HG02759 (cell line): ENCODE measurements at regions not wholly inside any gene's neighbourhood (a gene's known extent, or its start where the extent isn't known, plus 50 kb on each side); places are given as distances from the start of the nearest gene placed in this dataset.
"Not testable (repeated sequence)": the region's sequence is repeated elsewhere in the genome, so short reads cannot be mapped to it uniquely, and the experiment has no call there.

Experiments
- ATAC-seq: cut with Tn5 transposase; IDR thresholded peaks from one replicate; pipeline ENCODE4 v1.9.1; 2021; ENCODE audit warnings: mild to moderate bottlenecking, moderate library complexity; ENCODE audit not compliant: unreplicated experiment

- no peak for ATAC-seq
Observed at GRCh38 chr14:28375295-28375694, 391.3 kb upstream of the FOXG1 start.

GRCh38 chr14:28381656-28382055 is 384.9 kb upstream of the FOXG1 start:
- ATAC-seq: no peak

DNA sequence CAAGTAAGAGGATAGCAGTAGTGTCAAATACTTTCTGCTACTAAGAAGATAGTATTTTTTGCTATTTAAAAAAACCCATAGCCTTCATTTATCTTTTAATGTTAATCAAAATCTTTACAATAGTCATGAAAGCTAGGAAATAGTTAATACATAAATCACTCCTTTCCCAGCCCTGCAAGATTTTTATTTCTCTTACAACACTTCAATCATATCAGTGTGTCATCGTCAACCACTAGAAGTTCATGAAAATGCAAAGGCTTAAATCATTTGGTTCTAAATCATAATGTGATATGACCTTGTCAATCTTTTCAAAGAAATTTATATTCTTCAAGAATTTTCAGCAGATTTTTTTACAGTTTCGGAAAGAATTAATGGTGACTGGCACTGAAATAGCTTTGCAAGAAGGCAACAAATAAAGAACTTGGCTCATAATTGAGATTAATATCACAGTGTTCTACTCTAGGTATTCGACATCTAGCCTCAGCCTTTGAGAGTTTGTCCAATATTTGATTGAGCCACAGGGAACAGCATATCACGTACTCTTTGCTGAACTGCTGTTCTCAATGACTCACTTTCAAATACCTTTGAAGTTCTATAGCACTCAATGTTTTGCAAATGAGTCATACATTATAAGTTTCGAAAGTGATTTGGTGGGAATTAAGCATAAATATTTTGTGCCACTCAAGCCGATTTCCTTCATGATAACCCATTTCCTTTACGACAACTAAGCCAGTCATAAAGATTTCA is 384.0 kb upstream of the FOXG1 start:
- no peak for ATAC-seq

DNA sequence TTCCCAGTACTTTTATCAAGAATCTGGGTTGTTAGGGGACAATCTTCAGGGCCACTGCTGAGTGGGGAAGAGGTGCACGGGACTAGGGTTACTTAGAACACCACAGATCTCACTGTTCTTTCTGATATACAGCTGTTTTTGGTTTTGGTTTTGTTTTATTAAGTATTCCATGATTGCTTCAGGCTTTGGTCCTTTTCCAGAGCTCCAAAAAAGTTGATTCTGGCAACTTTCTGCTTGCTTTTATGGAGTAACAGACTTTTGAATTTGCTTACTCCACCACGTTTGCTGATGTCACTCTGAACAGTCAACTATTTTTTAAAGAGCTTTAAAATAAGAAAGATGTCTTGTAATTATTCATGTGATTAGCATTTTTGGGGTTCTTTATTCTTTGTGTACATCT is 368.1 kb upstream of the FOXG1 start:
- no peak for ATAC-seq

- ATAC-seq: not testable (repeated sequence)
Observed at GRCh38 chr14:28401705-28402104, 364.9 kb upstream of the FOXG1 start.

- ATAC-seq: no peak
Observed at GRCh38 chr14:28406196-28406595, 360.4 kb upstream of the FOXG1 start.

DNA sequence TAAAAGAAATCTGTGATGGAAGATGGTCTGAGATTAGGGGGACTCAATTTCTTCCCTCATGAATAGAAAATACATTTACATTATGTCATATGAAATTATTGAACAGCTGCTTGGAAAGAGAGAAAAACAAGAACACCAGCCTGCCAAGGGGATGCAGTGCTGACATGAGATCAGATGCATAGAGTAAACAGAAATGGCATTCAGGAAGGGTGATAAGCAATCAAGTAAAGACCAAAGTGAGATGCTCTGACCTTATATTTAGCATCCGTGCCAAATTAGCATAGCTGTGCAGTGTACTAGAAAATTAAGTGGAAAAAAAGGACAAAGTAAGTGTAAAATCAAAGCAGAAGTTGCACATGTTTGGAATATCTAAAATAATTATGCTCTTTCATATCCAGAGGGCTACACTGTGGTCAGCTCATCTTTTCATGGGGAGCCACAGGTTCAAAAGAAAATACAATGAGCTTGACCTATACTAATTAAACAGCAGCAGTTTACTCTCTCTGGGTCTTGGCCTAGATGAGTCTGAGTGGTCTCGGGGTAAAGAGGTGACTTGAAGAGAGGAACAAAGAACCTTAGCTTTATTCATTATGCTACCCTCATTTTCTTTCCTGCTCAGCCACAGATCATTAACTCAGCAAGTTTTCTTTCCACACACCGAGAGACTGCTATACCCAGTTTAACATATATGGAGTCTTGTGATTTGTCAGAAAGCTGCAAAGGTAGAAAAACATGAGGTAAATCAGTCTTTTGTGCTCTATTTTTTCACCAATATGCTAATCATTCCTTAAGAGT is 359.4 kb upstream of the FOXG1 start:
- no peak for ATAC-seq

GRCh38 chr14:28407996-28408395 is 358.6 kb upstream of the FOXG1 start:
- ATAC-seq: no peak

DNA sequence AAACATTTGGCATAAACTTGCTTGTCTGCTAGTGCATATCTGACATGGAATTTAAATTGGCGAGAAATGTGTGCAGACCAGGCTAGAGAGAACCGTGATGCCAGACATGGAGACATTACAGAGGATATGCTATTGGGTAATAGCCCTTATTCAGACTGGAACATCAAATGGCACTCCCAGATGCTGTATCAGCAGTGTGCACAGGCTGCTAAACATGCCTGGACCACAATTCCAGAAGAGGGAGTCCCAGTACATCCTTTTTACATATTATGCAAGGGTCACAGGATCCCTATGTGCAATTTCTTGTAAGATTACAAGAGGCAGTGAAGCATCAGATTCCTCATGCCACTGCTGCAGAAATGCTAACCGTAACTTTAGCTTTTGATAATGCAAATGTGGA is 354.5 kb upstream of the FOXG1 start:
- ATAC-seq: no peak

DNA sequence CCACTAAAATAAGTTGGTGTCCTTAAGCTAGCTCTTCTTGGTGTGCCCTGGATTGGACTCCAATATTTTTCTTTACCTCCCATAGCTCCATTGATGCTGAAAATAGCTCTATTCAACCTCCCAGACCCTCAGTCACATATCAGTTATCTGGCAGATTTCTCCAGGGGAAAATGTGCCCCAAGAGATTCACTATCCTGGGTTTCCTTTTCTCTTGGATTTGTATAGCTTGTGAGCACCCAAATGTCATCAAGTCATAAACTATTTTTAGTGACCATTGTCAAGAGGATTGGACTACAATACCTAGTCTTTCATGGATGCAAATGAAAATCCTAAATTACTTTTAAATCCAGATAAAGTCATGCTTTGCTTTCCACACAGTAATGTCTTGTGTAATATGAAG is 339.6 kb upstream of the FOXG1 start:
- ATAC-seq: no peak

DNA sequence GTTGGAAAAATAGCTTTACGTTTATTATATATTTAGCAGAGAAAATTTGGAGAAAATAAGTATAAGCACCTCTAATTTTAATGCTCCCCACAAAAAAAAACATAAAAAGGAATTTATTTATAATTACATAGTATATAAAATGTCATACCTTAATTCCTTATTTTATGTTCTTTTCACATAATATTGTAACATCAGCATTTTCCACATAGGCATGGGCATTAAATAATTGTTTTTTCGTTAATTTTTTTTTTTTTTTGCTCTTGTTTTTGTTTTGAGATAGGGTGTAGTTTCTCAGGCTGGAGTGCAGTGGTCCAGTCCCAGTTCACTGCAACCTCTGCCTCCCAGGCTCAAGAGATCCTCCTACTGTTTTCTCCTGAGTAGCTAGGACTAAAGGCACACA is 329.8 kb upstream of the FOXG1 start:
- ATAC-seq: no peak

GRCh38 chr14:28461389-28461788 is 305.2 kb upstream of the FOXG1 start:
- no peak for ATAC-seq

GRCh38 chr14:28467611-28468010 is 299.0 kb upstream of the FOXG1 start:
- ATAC-seq: no peak

DNA sequence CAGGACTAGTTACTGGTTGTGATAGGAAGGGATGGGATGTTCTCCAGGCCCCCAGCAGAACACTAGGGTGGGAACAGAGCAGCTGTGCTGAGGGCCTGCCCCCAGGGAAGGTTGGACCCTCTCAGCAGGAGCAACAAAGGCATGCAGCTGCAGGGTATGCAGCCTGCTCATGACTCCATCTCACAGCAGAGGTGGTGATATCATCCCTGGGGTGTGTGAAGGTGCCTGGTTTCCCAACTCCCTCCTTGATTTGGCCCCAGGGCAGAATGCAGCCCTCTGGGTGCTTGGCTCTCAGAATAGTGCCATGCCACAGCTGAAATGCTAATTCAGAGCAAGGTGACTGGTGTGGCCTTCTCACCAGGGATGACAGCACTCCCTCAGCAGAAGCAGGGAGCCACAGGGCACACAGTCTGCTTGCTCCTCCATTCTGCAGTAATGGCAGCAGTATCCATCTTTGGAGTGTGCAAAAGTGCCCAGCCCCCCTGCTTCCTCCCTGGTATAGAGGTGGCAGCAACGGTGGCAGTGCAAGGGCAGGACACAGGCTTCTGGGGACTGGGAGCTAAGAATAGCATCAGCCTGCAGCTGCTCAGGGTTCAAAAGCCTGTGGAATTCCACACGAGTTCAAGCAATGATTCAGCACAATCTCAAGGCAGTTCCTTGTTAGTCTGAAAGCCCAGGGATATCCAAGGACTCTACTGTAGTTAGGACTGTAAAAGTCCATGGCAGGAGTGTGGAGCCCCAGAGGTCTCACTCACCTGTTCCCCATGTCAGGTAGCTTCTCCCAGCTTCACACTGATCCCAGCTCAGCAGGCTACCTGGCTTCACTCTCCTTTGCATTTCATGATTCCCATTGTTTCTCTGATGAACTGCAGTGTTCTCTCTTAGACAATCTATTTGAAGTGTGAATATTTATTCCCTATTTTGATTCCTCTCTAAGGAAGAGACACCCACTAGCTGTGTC is 298.1 kb upstream of the FOXG1 start:
- ATAC-seq: no peak

GRCh38 chr14:28482251-28483040 is 284.1 kb upstream of the FOXG1 start:
- ATAC-seq: no peak

DNA sequence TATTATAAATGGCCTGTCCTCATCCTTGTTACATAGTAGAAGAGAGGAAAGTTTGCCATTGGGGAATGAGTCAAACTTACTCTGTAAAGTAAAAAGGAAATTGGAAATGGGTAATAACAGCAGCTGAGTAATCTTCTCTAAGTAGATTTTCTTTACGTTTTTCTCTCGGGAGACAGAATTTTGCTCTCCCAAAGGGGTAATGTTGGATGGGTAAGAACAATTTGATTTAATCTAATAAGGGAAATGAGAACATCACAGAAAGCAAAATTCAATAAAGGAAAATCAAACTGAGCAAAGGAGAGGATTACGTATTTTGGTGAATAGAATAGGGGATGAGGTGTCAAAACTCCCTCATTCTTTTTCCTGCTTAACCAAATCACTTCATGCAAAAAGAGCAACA is 283.1 kb upstream of the FOXG1 start:
- no peak for ATAC-seq

GRCh38 chr14:28488684-28489083 is 277.9 kb upstream of the FOXG1 start:
- no peak for ATAC-seq

DNA sequence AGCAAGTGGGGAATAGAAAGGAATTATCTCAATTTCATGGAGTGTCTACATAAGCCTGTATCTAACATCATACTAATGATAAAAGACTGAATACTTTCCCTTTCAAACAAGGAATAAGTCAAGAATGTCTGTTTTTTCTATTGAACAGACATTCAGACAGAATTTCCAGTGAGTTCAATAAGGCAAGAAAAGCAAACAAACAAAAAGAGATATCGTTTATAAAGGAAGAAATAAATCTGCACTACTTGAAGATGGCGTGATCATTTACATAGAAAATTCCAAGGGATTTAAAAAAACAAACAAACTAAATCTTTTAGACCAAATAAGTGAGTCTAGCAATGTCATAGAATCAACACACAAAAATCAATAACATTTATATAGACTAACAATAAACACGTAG is 273.1 kb upstream of the FOXG1 start:
- ATAC-seq: no peak

DNA sequence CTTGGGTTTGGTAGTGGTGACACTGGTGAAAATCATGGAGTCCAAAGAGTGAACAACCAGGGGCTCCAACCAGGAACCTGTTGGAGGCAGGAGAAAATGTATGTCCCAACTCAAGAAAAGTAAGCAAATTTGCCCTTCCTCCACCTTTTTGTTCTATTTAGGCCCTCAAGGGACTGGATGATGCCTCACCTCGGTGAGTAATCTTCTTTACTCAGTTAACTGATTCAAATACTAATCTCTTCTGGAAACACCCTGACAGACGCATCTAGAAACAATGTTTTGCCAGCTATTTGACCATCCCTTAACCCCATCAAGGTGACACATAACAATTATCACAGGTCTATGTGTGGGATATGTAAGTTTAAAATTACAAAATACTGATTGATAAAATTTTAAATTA is 272.4 kb upstream of the FOXG1 start:
- no peak for ATAC-seq

GRCh38 chr14:28496364-28496763 is 270.2 kb upstream of the FOXG1 start:
- ATAC-seq: no peak

- no peak for ATAC-seq
Observed at GRCh38 chr14:28502517-28502916, 264.1 kb upstream of the FOXG1 start.
